ENCODE measurements at regions not wholly inside any gene's neighbourhood (a gene's known extent, or its start where the extent isn't known, plus 50 kb on each side); places are given as distances from the start of the nearest gene placed in this dataset.

- DNase-seq (ENCODE audit: low spot score), result no peak
- H3K27me3 ChIP-seq (replicated peaks; ENCODE audit: insufficient read depth), result peaks cover 4% of the 10 kb centered on the region
- TF ChIP-seq CTCF (IDR thresholded peaks at IDR 0.05), result no peak
- no peak for TF ChIP-seq POLR2A (IDR thresholded peaks at IDR 0.05)
- no peak for TF ChIP-seq POLR2AphosphoS5 (IDR thresholded peaks at IDR 0.05)
- no peak overlapping the region for H3K27ac ChIP-seq
- H3K4me1 ChIP-seq (replicated peaks), result no peaks in the 10 kb centered on the region
- 79% methylated on average over 20 of the region's 20 CpGs for WGBS
- H3K9me3 ChIP-seq, result no peaks in the 10 kb centered on the region
- H3K4me3 ChIP-seq, result no peak overlapping the region
- H3K36me3 ChIP-seq, result no peaks in the 10 kb centered on the region
- intact Hi-C loops (cut with DNase I), result no loop called here
These were observed 126.3 kb downstream of the KIF26A start for GRCh38 chr14:104264495-104265265.

GRCh38 chr14:104265918-104266630 lies 127.7 kb downstream of the KIF26A start:
- Histone ChIP-seq H3K27ac (no peak overlapping the region), H3K9me3 (no peaks in the 10 kb centered on the region), H3K27me3 (replicated peaks; ENCODE audit: insufficient read depth) (peaks cover 4% of the 10 kb centered on the region), H3K4me3 (no peak overlapping the region), H3K4me1 (replicated peaks) (no peaks in the 10 kb centered on the region), H3K36me3 (no peaks in the 10 kb centered on the region)
- WGBS, result 69% methylated on average over 21 of the region's 21 CpGs
- intact Hi-C loops (cut with DNase I), result no loop called here
- DNase-seq (ENCODE audit: low spot score), result no peak
- no peak for TF ChIP-seq CTCF (IDR thresholded peaks at IDR 0.05)
- TF ChIP-seq POLR2AphosphoS5 (IDR thresholded peaks at IDR 0.05), result no peak
- no peak for TF ChIP-seq POLR2A (IDR thresholded peaks at IDR 0.05)

- Histone ChIP-seq H3K27me3 (replicated peaks; ENCODE audit: insufficient read depth) (peaks cover 4% of the 10 kb centered on the region), H3K4me3 (no peak overlapping the region), H3K9me3 (no peaks in the 10 kb centered on the region), H3K27ac (no peak overlapping the region), H3K36me3 (no peaks in the 10 kb centered on the region), H3K4me1 (replicated peaks) (no peaks in the 10 kb centered on the region)
- 76% methylated on average over 29 of the region's 29 CpGs for WGBS
- intact Hi-C loops (cut with DNase I), result no loop called here
- no peak for DNase-seq (ENCODE audit: low spot score)
- TF ChIP-seq POLR2A (IDR thresholded peaks at IDR 0.05) (no peak), POLR2AphosphoS5 (IDR thresholded peaks at IDR 0.05) (no peak), CTCF (IDR thresholded peaks at IDR 0.05) (no peak)
These were observed 128.5 kb downstream of the KIF26A start for GRCh38 chr14:104266631-104267575.

- WGBS, result 22% methylated on average over 18 of the region's 18 CpGs
- no peaks in the 10 kb centered on the region for H3K36me3 ChIP-seq
- H3K27me3 ChIP-seq (replicated peaks; ENCODE audit: insufficient read depth), result peaks cover 4% of the 10 kb centered on the region
- H3K27ac ChIP-seq, result no peak overlapping the region
- intact Hi-C loops (cut with DNase I), result no loop called here
- no peaks in the 10 kb centered on the region for H3K4me1 ChIP-seq (replicated peaks)
- no peaks in the 10 kb centered on the region for H3K9me3 ChIP-seq
- TF ChIP-seq CTCF (IDR thresholded peaks at IDR 0.05), result no peak
- TF ChIP-seq POLR2A (IDR thresholded peaks at IDR 0.05), result no peak
- TF ChIP-seq POLR2AphosphoS5 (IDR thresholded peaks at IDR 0.05), result no peak
- DNase-seq (ENCODE audit: low spot score), result no peak
- H3K4me3 ChIP-seq, result no peak overlapping the region
These were observed 129.5 kb downstream of the KIF26A start for GRCh38 chr14:104267895-104268294.
